ENCODE measurements at regions not wholly inside any gene's neighbourhood (a gene's known extent, or its start where the extent isn't known, plus 50 kb on each side); places are given as distances from the start of the nearest gene placed in this dataset.

- no peak for TF ChIP-seq POLR2A (IDR thresholded peaks at IDR 0.05; ENCODE audit: low read depth, low read length)
- TF ChIP-seq POLR2AphosphoS5 (IDR thresholded peaks at IDR 0.05; ENCODE audit: insufficient read depth, low read depth, low read length), result no peak
- TF ChIP-seq GATA2 (IDR thresholded peaks at IDR 0.05; ENCODE audit: insufficient read depth, insufficient read length, low read depth, low read length), result no peak
- no peak for TF ChIP-seq FOS (IDR thresholded peaks at IDR 0.05; ENCODE audit: borderline replicate concordance, insufficient read depth, low read length)
- no peak for TF ChIP-seq JUN (IDR thresholded peaks at IDR 0.05; ENCODE audit: borderline replicate concordance, insufficient read depth, insufficient read length, low read depth)
- no peak for TF ChIP-seq CTCF (IDR thresholded peaks at IDR 0.05; ENCODE audit: extremely low read depth in 1 of 2, insufficient read depth in 1 of 2, low read depth in 1 of 2, low read length in 2 of 2)
- no peak for TF ChIP-seq MAX (IDR thresholded peaks at IDR 0.05; ENCODE audit: insufficient read depth, insufficient read length)
- no peak for TF ChIP-seq EZH2 (IDR thresholded peaks at IDR 0.05; ENCODE audit: borderline replicate concordance, low read depth, low read length, severe bottlenecking)
- TF ChIP-seq MYC (IDR thresholded peaks at IDR 0.05; ENCODE audit: low read depth, low read length), result no peak
- Histone ChIP-seq H2AFZ (ENCODE audit: low read depth, low read length) (no peak overlapping the region), H3K4me3 (replicated peaks in 1 of 3; ENCODE audit: insufficient read depth in 1 of 3, low read depth in 1 of 3, low read length in 3 of 3) (no peak overlapping the region), H3K27ac (ENCODE audit: insufficient read depth, low read depth, low read length) (no peak overlapping the region), H3K9me3 (replicated peaks; ENCODE audit: control insufficient read depth, insufficient read depth, low read length) (no peaks in the 10 kb centered on the region), H3K9ac (replicated peaks; ENCODE audit: extremely low read depth, insufficient read depth, low read length) (no peak overlapping the region), H3K36me3 (ENCODE audit: control insufficient read depth in 2 of 2, extremely low read depth in 1 of 2, insufficient read depth in 2 of 2, low read length in 2 of 2) (no peaks in the 10 kb centered on the region), H3K79me2 (ENCODE audit: control insufficient read depth, insufficient read depth, low read length) (no peaks in the 10 kb centered on the region), H3K9me1 (replicated peaks; ENCODE audit: control insufficient read depth, extremely low read depth, insufficient read depth, low read length) (no peaks in the 10 kb centered on the region), H4K20me1 (replicated peaks; ENCODE audit: control insufficient read depth, extremely low read depth, insufficient read depth, low read length) (no peaks in the 10 kb centered on the region), H3K27me3 (ENCODE audit: control insufficient read depth in 2 of 2, insufficient read depth in 2 of 2, low read length in 2 of 2) (no peaks in the 10 kb centered on the region), H3K4me1 (ENCODE audit: control insufficient read depth, extremely low read depth, insufficient read depth, low read length) (no peaks in the 10 kb centered on the region), H3K4me2 (ENCODE audit: insufficient read depth, low read length) (no peak overlapping the region)
- DNase-seq (ENCODE audit: low read depth, low spot score) (no peak), FAIRE-seq (no peak)
- dilution Hi-C loops (cut with MboI; ENCODE audit: extremely low pct_ligation_motif_present, low sequenced_read_pairs) (no loop called here), intact Hi-C loops (cut with micrococcal nuclease) (no loop called here)
- ChIA-PET CTCF (no interaction called here), POLR2A (no interaction called here)
- BruUV-seq (replicated peaks), result no TSS peak
Observed at GRCh38 chr9:106526716-106527204, 336.2 kb upstream of the ZNF462 start.
